OCI-LY7 (cell line): ENCODE measurements at regions not wholly inside any gene's neighbourhood (a gene's known extent, or its start where the extent isn't known, plus 50 kb on each side); places are given as distances from the start of the nearest gene placed in this dataset.
"Not testable (repeated sequence)": the region's sequence is repeated elsewhere in the genome, so short reads cannot be mapped to it uniquely, and the experiment has no call there.

Source experiments
- BruUV-seq: library from RNA; stranded (reverse); fragments of 400-500 nt; replicated peaks from 2 replicates; lab custom pipeline; 2021; lab: Mats Ljungman, UMichigan
- CTCF ChIA-PET: fragments of 300-600 bp; sonication (Branson Sonifier 250); formaldehyde crosslinking; loops from one replicate; lab custom pipeline; 2022; ENCODE audit warnings: antibody characterized with exemption; ENCODE audit not compliant: unreplicated experiment; lab: Charles Lee
- POLR2A ChIA-PET: fragments of 300-600 bp; sonication (Branson Sonifier 250); formaldehyde crosslinking; loops from one replicate; lab custom pipeline; 2022; ENCODE audit warnings: antibody characterized with exemption; lab: Charles Lee
- DNase-seq: peaks from one replicate; pipeline ENCODE4 v3.0.0-alpha.2; 2015; ENCODE audit warnings: low spot score
- H2AFZ ChIP-seq: fragments of 200-600 bp; sonication (generic), shearing (Covaris generic); 2 replicates; pipeline ENCODE4 v1.6.1; 2014; ENCODE audit warnings: mild to moderate bottlenecking, antibody characterized with exemption, low read length, moderate library complexity
- H3K27ac ChIP-seq: fragments of 200-600 bp; sonication (generic); 2 replicates; pipeline ENCODE4 v1.5.1; 2014; ENCODE audit warnings: mixed run types, low read depth, mild to moderate bottlenecking, moderate library complexity, low read length, inconsistent platforms; ENCODE audit not compliant: poor library complexity, severe bottlenecking
- H3K36me3 ChIP-seq: fragments of 200-600 bp; sonication (generic); 2 replicates; pipeline ENCODE4 v1.6.1; 2014; ENCODE audit warnings: mild to moderate bottlenecking, antibody characterized with exemption, low read length, moderate library complexity, mixed read lengths; ENCODE audit not compliant: insufficient read depth
- H3K4me1 ChIP-seq: fragments of 200-600 bp; sonication (generic); 2 replicates; pipeline ENCODE4 v1.5.1; 2014; ENCODE audit warnings: mild to moderate bottlenecking, low read length; ENCODE audit not compliant: insufficient read depth, poor library complexity, severe bottlenecking
- H3K4me2 ChIP-seq: fragments of 200-600 bp; sonication (generic); 2 replicates; pipeline ENCODE4 v1.6.1; 2014; ENCODE audit warnings: mild to moderate bottlenecking, low read length
- H3K4me3 ChIP-seq: fragments of 200-600 bp; sonication (generic); 2 replicates; pipeline ENCODE4 v1.5.1; 2014; ENCODE audit warnings: mild to moderate bottlenecking, low read depth, low read length; ENCODE audit not compliant: poor library complexity, severe bottlenecking
- H3K79me2 ChIP-seq: fragments of 200-600 bp; sonication (generic); 2 replicates; pipeline ENCODE4 v1.6.1; 2016; ENCODE audit warnings: low read depth, mild to moderate bottlenecking, low read length, moderate library complexity, mixed read lengths; ENCODE audit not compliant: insufficient read depth
- H3K9me2 ChIP-seq: fragments of 200-600 bp; sonication (generic); 2 replicates; pipeline ENCODE4 v1.6.1; 2016; ENCODE audit warnings: mild to moderate bottlenecking, low read length, mixed read lengths; ENCODE audit not compliant: insufficient read depth
- H3K9me3 ChIP-seq: fragments of 200-600 bp; sonication (generic); 2 replicates; pipeline ENCODE4 v1.6.1; 2014; ENCODE audit warnings: mild to moderate bottlenecking, mixed run types, low read length, mixed read lengths
- H4K20me1 ChIP-seq: fragments of 200-600 bp; sonication (generic); 2 replicates; pipeline ENCODE4 v1.6.1; 2014; ENCODE audit warnings: mild to moderate bottlenecking, antibody characterized with exemption, low read length, moderate library complexity, mixed read lengths; ENCODE audit not compliant: insufficient read depth
- EZH2phosphoT487 ChIP-seq: fragments of 200-600 bp; sonication (generic); IDR thresholded peaks from 2 replicates; pipeline ENCODE4 v1.6.1; 2018; ENCODE audit warnings: low read depth, borderline replicate concordance, mild to moderate bottlenecking, mixed run types, antibody characterized with exemption, low read length, moderate library complexity, mixed read lengths
- intact Hi-C: fragments of 100-400 bp; cut with micrococcal nuclease; formaldehyde crosslinking; loops from one replicate; pipeline ENCODE4 v1.10.0; 2022; ENCODE audit not compliant: unreplicated experiment
- TF ChIP-seq, protein P1 (sequence below): fragments of 200-600 bp; sonication (generic); conservative IDR thresholded peaks from 2 replicates; pipeline ENCODE4 v1.5.1; 2014; ENCODE audit warnings: mild to moderate bottlenecking, antibody characterized with exemption, low read length, moderate library complexity, mixed read lengths

DNA sequence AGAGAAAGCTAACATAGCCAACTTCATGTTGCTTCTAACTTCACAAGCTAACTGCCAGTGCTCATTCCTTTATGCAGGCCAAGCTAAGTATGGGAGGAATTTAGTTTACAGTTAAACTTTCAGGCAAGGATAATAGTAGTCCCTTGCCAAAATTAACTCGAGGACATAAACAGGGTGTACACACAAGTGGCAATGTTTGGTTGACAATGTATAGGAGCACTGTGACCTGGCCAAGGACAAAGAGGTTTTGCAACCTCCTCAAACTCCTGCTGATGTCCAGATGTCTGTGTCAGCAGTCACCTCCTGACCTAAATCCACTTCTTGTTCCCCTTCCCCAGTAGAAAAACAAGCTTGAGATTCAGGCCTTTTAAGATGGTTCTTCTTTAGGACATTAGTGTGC is 494.6 kb upstream of the KLF6 start:
- POLR2A ChIA-PET, result no interaction called here
- BruUV-seq, result no TSS peak
- H3K4me2 ChIP-seq, result no peak overlapping the region

DNA sequence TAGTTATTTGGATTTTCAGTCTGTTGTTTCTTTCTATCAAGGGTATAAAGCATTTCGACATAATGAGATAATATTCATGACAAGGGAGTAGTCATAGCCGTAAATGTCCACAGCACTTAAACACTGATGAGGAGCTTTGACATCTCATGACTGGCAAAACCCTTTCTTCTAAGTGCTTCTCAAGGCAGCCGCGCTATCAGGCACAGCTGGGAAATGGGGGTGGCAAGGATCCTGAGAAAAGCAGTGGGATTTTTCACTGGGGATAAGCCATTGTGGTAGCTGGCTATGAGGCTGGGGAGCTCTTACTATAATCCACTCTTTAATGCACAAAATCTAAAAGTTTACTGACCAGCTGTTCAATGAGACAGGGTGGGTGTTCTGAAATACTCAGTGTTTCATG is 493.2 kb upstream of the KLF6 start:
- Histone ChIP-seq H3K4me2 (no peak overlapping the region), H2AFZ (no peak overlapping the region), H3K79me2 (no peaks in the 10 kb centered on the region), H3K4me3 (no peak overlapping the region), H3K9me3 (no peaks in the 10 kb centered on the region), H3K4me1 (no peaks in the 10 kb centered on the region), H3K9me2 (no peaks in the 10 kb centered on the region), H3K36me3 (no peaks in the 10 kb centered on the region), H3K27ac (no peak overlapping the region), H4K20me1 (no peaks in the 10 kb centered on the region)
- intact Hi-C loops, result no loop called here
- BruUV-seq, result no TSS peak
- POLR2A ChIA-PET, result no interaction called here
- CTCF ChIA-PET, result no interaction called here
- no peak for DNase-seq
- no peak for TF ChIP-seq EZH2phosphoT487
- TF ChIP-seq, protein P1, sequence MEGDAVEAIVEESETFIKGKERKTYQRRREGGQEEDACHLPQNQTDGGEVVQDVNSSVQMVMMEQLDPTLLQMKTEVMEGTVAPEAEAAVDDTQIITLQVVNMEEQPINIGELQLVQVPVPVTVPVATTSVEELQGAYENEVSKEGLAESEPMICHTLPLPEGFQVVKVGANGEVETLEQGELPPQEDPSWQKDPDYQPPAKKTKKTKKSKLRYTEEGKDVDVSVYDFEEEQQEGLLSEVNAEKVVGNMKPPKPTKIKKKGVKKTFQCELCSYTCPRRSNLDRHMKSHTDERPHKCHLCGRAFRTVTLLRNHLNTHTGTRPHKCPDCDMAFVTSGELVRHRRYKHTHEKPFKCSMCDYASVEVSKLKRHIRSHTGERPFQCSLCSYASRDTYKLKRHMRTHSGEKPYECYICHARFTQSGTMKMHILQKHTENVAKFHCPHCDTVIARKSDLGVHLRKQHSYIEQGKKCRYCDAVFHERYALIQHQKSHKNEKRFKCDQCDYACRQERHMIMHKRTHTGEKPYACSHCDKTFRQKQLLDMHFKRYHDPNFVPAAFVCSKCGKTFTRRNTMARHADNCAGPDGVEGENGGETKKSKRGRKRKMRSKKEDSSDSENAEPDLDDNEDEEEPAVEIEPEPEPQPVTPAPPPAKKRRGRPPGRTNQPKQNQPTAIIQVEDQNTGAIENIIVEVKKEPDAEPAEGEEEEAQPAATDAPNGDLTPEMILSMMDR, result no peak

More for the DNA sequence above, 494.6 kb upstream of the KLF6 start:
- no peak overlapping the region for H3K4me3 ChIP-seq
- no peak overlapping the region for H2AFZ ChIP-seq
- no peaks in the 10 kb centered on the region for H3K4me1 ChIP-seq
- no peak for TF ChIP-seq EZH2phosphoT487
- intact Hi-C loops, result no loop called here
- no peaks in the 10 kb centered on the region for H3K9me2 ChIP-seq
- H3K36me3 ChIP-seq, result no peaks in the 10 kb centered on the region
- H4K20me1 ChIP-seq, result no peaks in the 10 kb centered on the region
- CTCF ChIA-PET, result interaction anchor here (0.6 kb wide), 1 partner anchor 15 kb away, joined by 3 read pairs; no protein-coding TSS in a partner anchor
- no peak for DNase-seq
- H3K79me2 ChIP-seq, result no peaks in the 10 kb centered on the region
- no peaks in the 10 kb centered on the region for H3K9me3 ChIP-seq
- no peak overlapping the region for H3K27ac ChIP-seq

DNA sequence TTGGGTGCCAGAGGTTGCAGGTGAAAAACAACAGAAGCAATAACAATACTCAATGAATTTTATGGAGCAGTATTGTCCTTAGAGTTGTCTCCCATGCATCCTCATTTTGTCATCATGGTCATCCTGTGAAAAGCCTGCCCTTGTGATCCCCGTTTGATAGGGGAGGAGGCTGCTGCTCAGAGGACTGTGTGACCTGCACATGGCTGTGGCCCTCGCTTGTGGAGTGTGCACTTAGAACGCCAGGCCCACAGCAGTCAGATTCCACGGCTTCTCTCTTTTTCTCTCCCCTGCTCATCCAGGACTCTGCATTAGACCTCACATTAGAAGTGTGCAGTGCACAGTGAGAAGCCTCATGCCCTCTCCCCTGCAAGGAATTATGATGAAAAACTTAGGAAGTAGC is 491.1 kb upstream of the KLF6 start:
- no peak overlapping the region for H3K27ac ChIP-seq
- H3K4me3 ChIP-seq, result no peak overlapping the region
- no peaks in the 10 kb centered on the region for H4K20me1 ChIP-seq
- H3K4me1 ChIP-seq, result no peaks in the 10 kb centered on the region
- H2AFZ ChIP-seq, result no peak overlapping the region
- DNase-seq, result no peak
- no peak for TF ChIP-seq EZH2phosphoT487
- TF ChIP-seq, protein P1, result no peak
- H3K4me2 ChIP-seq, result no peak overlapping the region
- intact Hi-C loops, result no loop called here
- ChIA-PET POLR2A (no interaction called here), CTCF (no interaction called here)
- H3K9me3 ChIP-seq, result no peaks in the 10 kb centered on the region
- H3K79me2 ChIP-seq, result no peaks in the 10 kb centered on the region
- no TSS peak for BruUV-seq
- H3K9me2 ChIP-seq, result no peaks in the 10 kb centered on the region
- no peaks in the 10 kb centered on the region for H3K36me3 ChIP-seq

DNA sequence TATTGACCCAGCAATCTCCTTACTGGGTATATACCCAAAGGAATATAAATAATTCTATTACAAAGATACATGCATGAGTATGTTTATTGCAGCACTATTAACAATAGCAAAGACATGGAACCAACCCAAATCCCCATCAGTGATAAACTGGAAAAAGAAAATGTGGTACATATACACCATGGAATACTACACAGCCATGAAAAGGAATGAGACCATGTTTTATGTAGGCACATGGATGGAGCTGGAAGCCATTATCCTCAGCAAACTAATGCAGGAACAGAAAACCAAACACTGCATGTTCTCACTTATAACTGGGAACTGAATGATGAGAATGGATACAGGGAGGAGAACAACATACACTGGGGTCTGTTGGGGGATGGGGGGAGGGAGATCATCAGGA is 489.7 kb upstream of the KLF6 start:
- H3K4me3 ChIP-seq, H3K4me1 ChIP-seq, H3K9me3 ChIP-seq, H3K27ac ChIP-seq, BruUV-seq, H2AFZ ChIP-seq, H3K79me2 ChIP-seq, H4K20me1 ChIP-seq, DNase-seq, CTCF ChIA-PET, H3K9me2 ChIP-seq, intact Hi-C loops, H3K36me3 ChIP-seq, H3K4me2 ChIP-seq: not testable (repeated sequence)
- POLR2A ChIA-PET, result interaction anchor here (0.7 to 1.0 kb wide), 2 partner anchors 326 to 513 kb away, joined by 3 to 6 read pairs; no protein-coding TSS in a partner anchor
